Sigmoid colon (tissue), 4 donors: ENCODE measurements at regions not wholly inside any gene's neighbourhood (a gene's known extent, or its start where the extent isn't known, plus 50 kb on each side); places are given as distances from the start of the nearest gene placed in this dataset.

Source experiments
- CTCF ChIP-seq, 4 experiments: fragments of 450-650 bp in 3 of 4; fragments of 200-600 bp in 1 of 4; IDR thresholded peaks; one replicate each; pipeline ENCODE4 v1.5.1; 2016 to 2019; ENCODE audit warnings: antibody characterized with exemption in 4 of 4, mild to moderate bottlenecking in 3 of 4, moderate library complexity in 2 of 4
- POLR2AphosphoS5 ChIP-seq, 4 donors: sonication (generic); formaldehyde crosslinking; IDR thresholded peaks; one replicate each; pipeline ENCODE4 v1.6.1; 2017; ENCODE audit warnings: antibody characterized with exemption in 4 of 4

GRCh38 chr11:122023614-122024250, 92.3 kb downstream of the BLID start:
- TF ChIP-seq CTCF (IDR thresholded peaks at IDR 0.05) (no peak), POLR2AphosphoS5 (IDR thresholded peaks at IDR 0.05) (no peak)
